Left cardiac atrium (tissue), 4 donors: ENCODE measurements at regions not wholly inside any gene's neighbourhood (a gene's known extent, or its start where the extent isn't known, plus 50 kb on each side); places are given as distances from the start of the nearest gene placed in this dataset.
"Not testable (repeated sequence)": the region's sequence is repeated elsewhere in the genome, so short reads cannot be mapped to it uniquely, and the experiment has no call there.

Experiments
- ATAC-seq, 2 donors: fragments of 200-7000 bp; cut with Tn5 transposase; one replicate each; pipeline ENCODE4 v1.9.1; 2020; ENCODE audit warnings: mild to moderate bottlenecking in 2 of 2, moderate library complexity in 2 of 2
- DNase-seq: peaks from one replicate; pipeline ENCODE4 v3.0.0-alpha.2; 2020
- intact Hi-C, 2 donors: fragments of 100-400 bp; cut with DNase I; formaldehyde crosslinking; loops; one replicate each; pipeline versions ENCODE4 v1.14.1 to v1.15.1; 2022 to 2023
- donor health status: DM: no; HTN: yes; CAD: no.
- donor health status: DM: no; HTN: yes; CAD: no; lungs with severe emphysema.
- donor health status: DM: yes; HTN: yes; CAD: no.
- donor health status: Dilated cardiomyopathy.

GRCh38 chr2:239600001-239600593, 199.3 kb upstream of the HDAC4 start:
- no peak for DNase-seq
- no peak for ATAC-seq
- intact Hi-C loops: no loop called here

- ATAC-seq: no peak
- DNase-seq: no peak
- intact Hi-C loops: no loop called here
Observed at GRCh38 chr2:239599299-239599698, 198.5 kb upstream of the HDAC4 start.

- intact Hi-C loops: no loop called here
- DNase-seq: no peak
- no peak for ATAC-seq
Observed at GRCh38 chr2:239598732-239599090, 197.9 kb upstream of the HDAC4 start.

GRCh38 chr2:239598011-239598731, 197.4 kb upstream of the HDAC4 start:
- DNase-seq (no peak), ATAC-seq (no peak)
- intact Hi-C loops: no loop called here

GRCh38 chr2:239597216-239597615, 196.4 kb upstream of the HDAC4 start:
- ATAC-seq: no peak
- intact Hi-C loops: no loop called here

GRCh38 chr2:239596792-239597191, 196.0 kb upstream of the HDAC4 start:
- ATAC-seq: no peak
- intact Hi-C loops: no loop called here
- DNase-seq: no peak

More at GRCh38 chr2:239597216-239597615, 196.4 kb upstream of the HDAC4 start:
- no peak for DNase-seq

- intact Hi-C loops: no loop called here
- ATAC-seq: no peak
- DNase-seq: no peak
Observed at GRCh38 chr2:239596253-239596652, 195.4 kb upstream of the HDAC4 start.

GRCh38 chr2:239595726-239596125, 194.9 kb upstream of the HDAC4 start:
- ATAC-seq (no peak), DNase-seq (no peak)

GRCh38 chr2:239594772-239595608, 194.2 kb upstream of the HDAC4 start:
- DNase-seq: no peak
- intact Hi-C loops: no loop called here

More at GRCh38 chr2:239595726-239596125, 194.9 kb upstream of the HDAC4 start:
- intact Hi-C loops: no loop called here

GRCh38 chr2:239594019-239594771, 193.4 kb upstream of the HDAC4 start:
- ATAC-seq (no peak), DNase-seq (peak; percentile 7)
- intact Hi-C loops: no loop called here

More at GRCh38 chr2:239594772-239595608, 194.2 kb upstream of the HDAC4 start:
- no peak for ATAC-seq

GRCh38 chr2:239593455-239593854, 192.6 kb upstream of the HDAC4 start:
- ATAC-seq (no peak), DNase-seq (peak; percentile 2)
- intact Hi-C loops: no loop called here

GRCh38 chr2:239592629-239593290, 191.9 kb upstream of the HDAC4 start:
- ATAC-seq, intact Hi-C loops: not testable (repeated sequence)
- peak; percentile 2 for DNase-seq

- ATAC-seq (no peak), DNase-seq (peak; percentile 10)
- intact Hi-C loops: no loop called here
Observed at GRCh38 chr2:239590995-239591915, 190.4 kb upstream of the HDAC4 start.

GRCh38 chr2:239590276-239590675, 189.5 kb upstream of the HDAC4 start:
- intact Hi-C loops: no loop called here
- no peak for ATAC-seq
- no peak for DNase-seq

- intact Hi-C loops: no loop called here
- no peak for ATAC-seq
Observed at GRCh38 chr2:239589833-239590232, 189.0 kb upstream of the HDAC4 start.

GRCh38 chr2:239589270-239589825, 188.5 kb upstream of the HDAC4 start:
- intact Hi-C loops: no loop called here
- DNase-seq (peak; percentile 17), ATAC-seq (no peak)

More at GRCh38 chr2:239589833-239590232, 189.0 kb upstream of the HDAC4 start:
- peak; percentile 13 for DNase-seq

GRCh38 chr2:239588451-239589269, 187.8 kb upstream of the HDAC4 start:
- intact Hi-C loops: no loop called here
- ATAC-seq (no peak), DNase-seq (peak; percentile 11)
